WTC11 (cell line): ENCODE measurements at regions not wholly inside any gene's neighbourhood (a gene's known extent, or its start where the extent isn't known, plus 50 kb on each side); places are given as distances from the start of the nearest gene placed in this dataset.

ENCODE experiments used
- CTCF ChIP-seq: fragments of 200-600 bp; IDR thresholded peaks from 2 replicates; pipeline ENCODE4 v1.8.0; 2022; ENCODE audit warnings: antibody characterized with exemption
- SMAD4 ChIP-seq: sonication (generic); formaldehyde crosslinking; IDR thresholded peaks from 2 replicates; pipeline ENCODE4 v1.8.0; 2022; ENCODE audit warnings: mild to moderate bottlenecking, missing genetic modification reagents

GRCh38 chr1:30452170-30452569 lies 271.2 kb downstream of the MATN1 start:
- TF ChIP-seq SMAD4 (CRISPR knock-in tag), result no peak
- TF ChIP-seq CTCF, result no peak
